Nucleus accumbens (tissue), 56 donors: ENCODE measurements at regions not wholly inside any gene's neighbourhood (a gene's known extent, or its start where the extent isn't known, plus 50 kb on each side); places are given as distances from the start of the nearest gene placed in this dataset.

Experiments used
- DNase-seq, 56 donors: peaks; one replicate each; lab custom pipeline; 2025; lab: John Stamatoyannopoulos, UW

- no peak for DNase-seq
Observed at GRCh38 chr11:13062115-13062514, 53.0 kb downstream of the RASSF10 start.

- no peak for DNase-seq
Observed at GRCh38 chr11:13064593-13064992, 55.5 kb downstream of the RASSF10 start.

DNA sequence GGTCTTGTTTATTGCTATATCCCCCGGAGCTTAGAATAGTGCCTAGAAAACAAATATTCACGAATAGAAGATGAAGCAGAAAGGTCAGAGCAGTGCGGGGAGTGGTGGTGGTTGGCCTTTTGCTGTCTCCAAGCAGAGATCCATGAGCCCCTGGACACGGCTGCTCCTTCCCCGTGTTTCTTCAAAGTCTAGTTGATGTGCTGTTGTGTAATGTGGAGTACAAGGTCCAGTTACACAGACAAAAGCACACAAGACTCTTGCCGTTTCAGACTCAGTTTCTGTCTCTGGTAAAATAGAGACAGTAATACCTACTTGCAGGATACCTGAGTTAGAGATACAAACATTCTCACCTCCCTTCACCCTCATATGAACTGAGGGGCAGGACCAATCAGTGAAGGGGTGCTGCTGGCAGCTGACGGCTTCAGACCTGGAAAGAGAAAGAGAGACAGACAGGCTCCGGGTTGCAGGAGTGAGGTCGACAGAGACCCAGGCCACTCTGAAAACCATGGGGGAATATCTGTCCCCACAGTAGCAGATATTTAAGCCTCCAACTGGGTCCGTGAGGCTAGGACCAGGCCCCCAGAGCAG lies 56.2 kb downstream of the RASSF10 start:
- no peak for DNase-seq

DNA sequence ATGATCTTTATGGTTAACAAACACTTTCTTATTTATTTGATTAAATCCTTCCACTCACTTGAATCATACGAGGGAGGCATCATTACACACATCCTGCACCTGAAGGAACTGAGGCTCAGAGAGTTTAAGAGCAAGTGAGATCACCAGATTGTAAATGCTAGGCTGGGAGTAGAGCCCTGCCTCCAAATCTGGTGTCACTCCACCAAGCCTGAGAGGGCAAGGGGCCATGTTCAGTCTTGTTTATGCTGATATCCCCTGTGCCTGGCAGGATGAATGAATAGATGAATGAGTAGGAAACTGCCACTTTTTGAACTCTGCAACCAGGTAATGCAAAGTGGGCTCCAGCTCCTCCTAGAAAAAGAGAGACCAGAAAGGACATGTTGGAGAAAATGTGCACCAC lies 59.1 kb downstream of the RASSF10 start:
- no peak for DNase-seq

GRCh38 chr11:13073119-13073981 lies 64.2 kb downstream of the RASSF10 start:
- DNase-seq: no peak

DNA sequence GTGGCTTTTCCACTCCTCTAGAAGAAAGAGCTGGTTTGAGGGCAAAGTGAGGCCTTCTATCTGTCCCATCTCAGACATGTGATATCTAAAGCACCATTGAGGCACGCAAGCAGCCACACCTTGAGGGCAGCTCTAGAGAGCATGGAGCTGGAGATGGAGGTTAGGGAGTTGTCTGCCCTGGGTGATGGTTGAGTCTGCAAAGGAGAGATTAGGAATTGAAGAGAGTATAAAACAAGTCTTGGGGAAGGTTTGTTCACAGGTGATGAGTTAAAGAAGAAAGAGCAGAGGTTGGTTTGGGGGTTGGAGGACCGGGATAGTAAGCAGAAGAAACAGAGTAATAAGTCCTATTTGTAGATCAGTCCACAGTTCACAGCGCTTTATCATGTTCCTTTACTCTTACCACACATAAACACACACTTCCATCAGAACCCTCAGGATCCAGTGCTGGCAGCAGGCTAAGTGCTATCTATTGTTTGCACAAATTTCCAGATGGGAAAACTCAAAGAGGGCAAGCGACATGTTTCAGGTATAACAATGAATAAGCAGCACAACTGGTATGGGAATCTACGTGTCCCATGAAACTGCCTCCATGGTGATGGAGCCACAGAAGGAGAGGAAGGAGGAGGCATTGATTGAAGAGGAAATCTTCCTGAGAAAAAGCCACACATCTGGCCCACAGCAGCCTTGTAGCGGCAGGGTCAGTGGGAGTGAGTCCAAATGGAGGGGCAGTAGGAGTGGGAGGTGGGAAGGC lies 65.8 kb downstream of the RASSF10 start:
- no peak for DNase-seq

DNA sequence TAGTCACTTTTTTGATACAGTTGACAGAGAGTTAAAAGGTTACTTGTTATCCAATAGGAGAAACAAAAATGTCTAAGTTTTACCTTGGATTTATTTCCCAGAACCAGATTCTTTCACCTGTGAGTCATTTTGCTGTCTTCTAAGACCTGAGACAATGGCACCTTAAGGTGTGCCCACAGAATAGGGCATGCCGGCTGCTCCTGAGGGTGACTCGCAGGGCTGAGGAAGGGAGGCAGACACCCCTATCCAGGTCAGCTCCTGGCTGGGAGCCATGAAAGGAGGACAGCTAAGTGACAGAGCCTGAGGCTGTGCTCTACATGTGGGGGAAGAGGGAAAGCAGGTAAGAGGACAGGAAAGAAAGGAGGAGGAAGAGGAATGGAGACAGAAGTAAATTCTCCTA lies 67.8 kb downstream of the RASSF10 start:
- DNase-seq: no peak

DNA sequence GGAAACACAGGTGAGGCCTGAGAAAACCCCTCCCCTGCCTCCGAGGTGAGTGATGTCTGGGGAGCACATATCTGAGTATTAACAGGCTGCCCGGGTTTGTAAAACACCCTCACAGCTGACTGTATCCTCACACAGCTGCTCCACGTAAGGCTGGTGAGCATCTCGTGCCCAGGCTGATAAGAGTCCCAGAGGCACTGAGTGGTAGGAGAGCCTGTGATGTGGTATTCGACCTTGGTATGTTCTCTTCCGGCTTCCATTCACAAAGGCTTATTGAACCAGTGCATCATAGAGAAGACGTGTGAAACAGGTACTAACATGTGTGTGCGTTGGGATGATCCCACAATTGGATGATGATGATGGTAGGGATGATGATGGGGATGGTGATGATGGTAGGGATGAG lies 71.7 kb downstream of the RASSF10 start:
- DNase-seq: no peak

- DNase-seq: no peak
Observed at GRCh38 chr11:13082588-13082987, 73.5 kb downstream of the RASSF10 start.

GRCh38 chr11:13090228-13090708 lies 81.2 kb downstream of the RASSF10 start:
- DNase-seq: no peak

GRCh38 chr11:13091373-13091772 lies 82.3 kb downstream of the RASSF10 start:
- DNase-seq: no peak

- DNase-seq: no peak
Observed at GRCh38 chr11:13091804-13092203, 82.7 kb downstream of the RASSF10 start.

DNA sequence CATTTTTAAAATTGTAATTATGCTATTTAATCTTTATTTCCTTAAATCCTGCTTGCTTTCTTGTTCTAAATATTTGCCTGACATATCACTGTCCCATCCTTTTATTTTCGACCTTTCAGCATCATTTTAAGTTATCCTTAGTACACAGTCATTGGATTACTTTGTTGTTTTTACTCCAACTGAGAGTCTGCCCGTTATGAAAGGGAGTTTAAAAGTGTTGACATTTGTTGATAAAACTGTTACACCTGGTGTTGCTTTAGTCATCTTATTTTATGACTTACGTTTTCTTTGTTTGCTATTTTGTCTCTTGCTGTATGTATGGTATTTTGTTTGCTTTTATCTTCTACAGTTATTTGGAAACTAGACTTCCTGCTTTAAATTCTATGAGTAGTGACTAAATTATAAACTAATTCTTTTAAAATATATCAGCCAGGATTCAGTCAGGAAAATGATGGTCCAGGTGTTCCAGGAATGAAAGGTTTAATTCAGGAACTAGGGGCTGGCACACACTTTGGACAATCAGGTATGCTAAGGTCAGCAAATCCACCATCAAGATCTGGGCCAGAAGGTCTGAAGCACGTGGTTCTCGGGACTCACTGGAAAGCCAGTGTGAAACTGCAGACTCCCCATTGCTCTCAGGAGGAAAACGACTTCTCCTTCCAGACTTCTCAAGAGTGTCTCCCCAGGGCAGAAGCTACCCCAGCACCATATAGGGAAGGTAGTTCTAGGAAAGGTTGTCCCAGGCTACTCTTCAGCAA lies 86.0 kb downstream of the RASSF10 start:
- no peak for DNase-seq

DNA sequence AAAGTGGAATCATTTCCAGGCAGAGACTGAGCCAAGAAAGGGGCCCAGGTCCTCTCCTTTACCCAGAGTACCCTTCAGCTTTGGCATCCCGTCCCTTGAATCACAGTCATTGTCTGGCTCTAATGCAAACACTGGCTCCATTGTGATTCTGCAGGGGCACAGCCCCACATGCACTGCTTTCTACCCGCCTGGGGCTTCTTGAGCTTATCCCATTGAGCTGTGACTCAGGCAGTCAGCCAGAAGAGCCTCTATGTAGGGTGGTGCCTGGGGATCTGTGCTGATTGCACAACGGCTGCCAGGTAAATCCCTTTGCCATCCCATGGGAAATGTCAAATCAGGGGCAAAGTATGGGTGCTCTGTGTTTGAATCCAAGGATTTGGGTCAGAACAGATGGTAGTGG lies 88.9 kb downstream of the RASSF10 start:
- DNase-seq: peak in 50 of 56 donors; percentile 5 to 83 (median 50)

DNA sequence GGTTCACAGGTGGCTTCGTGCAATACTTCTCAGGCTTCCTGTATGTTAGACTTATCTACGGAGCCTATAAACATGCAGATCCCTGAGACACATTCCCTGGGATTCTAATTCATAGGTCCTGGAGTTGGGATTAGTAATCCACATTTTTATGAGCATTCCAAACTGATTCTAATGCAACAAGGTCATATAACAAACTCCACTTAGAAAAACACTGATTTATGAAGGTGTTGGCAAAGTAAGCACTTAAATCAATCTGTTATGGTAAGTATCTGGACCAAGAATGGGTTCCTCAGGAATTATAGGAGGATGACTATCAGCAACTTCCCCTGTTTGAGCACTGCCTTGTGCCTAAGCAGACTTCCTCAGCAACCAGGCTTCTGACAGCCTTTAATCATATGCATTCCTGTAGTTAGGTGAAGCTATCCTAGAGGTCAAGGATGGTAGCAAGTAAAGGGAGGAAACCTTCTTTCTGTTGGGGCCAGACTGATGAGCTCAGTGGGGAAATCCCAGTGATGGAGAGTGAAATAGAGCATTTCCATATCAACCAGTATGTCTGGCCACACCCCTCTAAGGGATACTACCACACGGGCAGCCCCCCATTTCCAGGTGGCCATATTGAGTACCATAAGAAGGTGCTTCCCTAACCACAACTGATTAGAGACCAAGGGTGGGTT lies 89.6 kb downstream of the RASSF10 start:
- DNase-seq: no peak

DNA sequence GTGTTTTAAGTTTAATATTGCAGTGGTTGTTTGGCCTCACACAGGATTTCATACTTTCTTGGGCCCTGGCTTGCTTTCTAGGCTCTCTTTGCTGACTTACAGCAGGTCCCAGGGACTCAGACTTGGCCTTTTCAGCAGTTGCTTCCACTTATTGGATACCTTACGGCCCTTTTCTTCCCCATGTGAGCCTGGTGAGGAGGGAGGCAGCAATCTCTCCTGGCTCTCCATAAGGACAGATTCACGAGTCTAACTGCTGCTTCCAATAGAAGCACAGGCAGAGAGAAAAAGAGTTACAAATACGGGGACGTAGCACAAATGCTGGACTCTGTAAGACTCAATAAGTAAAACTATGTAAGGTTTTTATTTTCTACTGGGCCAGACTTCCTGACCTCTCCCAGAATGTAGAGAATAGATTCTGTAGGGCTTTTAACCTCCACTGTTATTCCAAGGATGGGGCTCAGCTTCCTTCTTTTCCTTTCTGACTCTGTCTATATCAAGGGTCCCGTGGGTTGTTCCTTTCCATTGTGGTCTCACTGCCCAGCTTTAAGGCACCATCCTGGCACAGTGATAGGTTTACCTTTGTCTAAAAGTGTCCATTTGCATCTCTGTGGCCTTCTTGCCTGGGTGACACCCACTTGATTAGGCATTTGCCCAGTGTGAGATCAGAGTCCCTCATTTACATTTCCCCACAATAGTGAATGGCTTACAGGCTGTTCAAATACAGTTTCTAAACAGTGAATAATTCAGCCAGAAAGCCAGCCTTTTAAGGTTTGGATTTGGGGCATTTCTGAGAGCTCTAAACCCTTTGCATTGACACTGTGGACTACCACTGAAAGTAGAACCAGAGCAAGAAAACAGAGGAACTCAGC lies 92.8 kb downstream of the RASSF10 start:
- peak in 3 of 56 donors; percentile 2 to 13 (median 5) for DNase-seq

- no peak for DNase-seq
Observed at GRCh38 chr11:13102513-13102840, 93.4 kb downstream of the RASSF10 start.

- DNase-seq: no peak
Observed at GRCh38 chr11:13102865-13103539, 93.9 kb downstream of the RASSF10 start.
